ENCODE measurements at regions not wholly inside any gene's neighbourhood (a gene's known extent, or its start where the extent isn't known, plus 50 kb on each side); places are given as distances from the start of the nearest gene placed in this dataset.

GRCh38 chr5:23718564-23718963, 211.2 kb downstream of the PRDM9 start:
- TF ChIP-seq ZFX (IDR thresholded peaks at IDR 0.05; ENCODE audit: borderline replicate concordance), result no peak
- TF ChIP-seq CTCF (IDR thresholded peaks at IDR 0.05), result no peak
- no peak overlapping the region for H3K27ac ChIP-seq

GRCh38 chr5:23721336-23721735, 213.9 kb downstream of the PRDM9 start:
- no peak for TF ChIP-seq CTCF (IDR thresholded peaks at IDR 0.05)
- no peak for TF ChIP-seq ZFX (IDR thresholded peaks at IDR 0.05; ENCODE audit: borderline replicate concordance)
- H3K27ac ChIP-seq, result no peak overlapping the region

GRCh38 chr5:23727271-23727670, 219.9 kb downstream of the PRDM9 start:
- TF ChIP-seq CTCF (IDR thresholded peaks at IDR 0.05) (no peak), ZFX (IDR thresholded peaks at IDR 0.05; ENCODE audit: borderline replicate concordance) (no peak)
- peak overlapping the region; percentile 60 for H3K27ac ChIP-seq

GRCh38 chr5:23730023-23730422, 222.6 kb downstream of the PRDM9 start:
- TF ChIP-seq ZFX (IDR thresholded peaks at IDR 0.05; ENCODE audit: borderline replicate concordance), result no peak
- no peak for TF ChIP-seq CTCF (IDR thresholded peaks at IDR 0.05)
- no peak overlapping the region for H3K27ac ChIP-seq

- TF ChIP-seq ZFX (IDR thresholded peaks at IDR 0.05; ENCODE audit: borderline replicate concordance) (no peak), CTCF (IDR thresholded peaks at IDR 0.05) (no peak)
- no peak overlapping the region for H3K27ac ChIP-seq
These were observed 232.6 kb downstream of the PRDM9 start for GRCh38 chr5:23740029-23740428.

- TF ChIP-seq CTCF (IDR thresholded peaks at IDR 0.05) (no peak), ZFX (IDR thresholded peaks at IDR 0.05; ENCODE audit: borderline replicate concordance) (no peak)
- no peak overlapping the region for H3K27ac ChIP-seq
These were observed 235.3 kb downstream of the PRDM9 start for GRCh38 chr5:23742701-23743100.

GRCh38 chr5:23755906-23756305, 248.5 kb downstream of the PRDM9 start:
- no peak overlapping the region for H3K27ac ChIP-seq
- no peak for TF ChIP-seq ZFX (IDR thresholded peaks at IDR 0.05; ENCODE audit: borderline replicate concordance)
- no peak for TF ChIP-seq CTCF (IDR thresholded peaks at IDR 0.05)

All from 22Rv1 (cell line).